SIG-M5 (cell line): ENCODE measurements at regions not wholly inside any gene's neighbourhood (a gene's known extent, or its start where the extent isn't known, plus 50 kb on each side); places are given as distances from the start of the nearest gene placed in this dataset.

Experiments used
- DNase-seq: peaks from one replicate; lab custom pipeline; 2025; lab: John Stamatoyannopoulos, UW

- DNase-seq, result no peak
Observed at GRCh38 chr3:117519776-117520175, 810.2 kb downstream of the TUSC7 start.

GRCh38 chr3:117520582-117520981 lies 811.0 kb downstream of the TUSC7 start:
- no peak for DNase-seq

- DNase-seq, result no peak
Observed at GRCh38 chr3:117523418-117523817, 813.8 kb downstream of the TUSC7 start.

GRCh38 chr3:117524890-117525289 lies 815.3 kb downstream of the TUSC7 start:
- DNase-seq, result no peak

- DNase-seq, result no peak
Observed at GRCh38 chr3:117526470-117527079, 817.0 kb downstream of the TUSC7 start.

GRCh38 chr3:117527346-117527745 lies 817.8 kb downstream of the TUSC7 start:
- DNase-seq, result no peak

- no peak for DNase-seq
Observed at GRCh38 chr3:117528688-117529087, 819.1 kb downstream of the TUSC7 start.

GRCh38 chr3:117531078-117531767 lies 821.6 kb downstream of the TUSC7 start:
- DNase-seq, result no peak

GRCh38 chr3:117532268-117532667 lies 822.7 kb downstream of the TUSC7 start:
- no peak for DNase-seq

GRCh38 chr3:117534138-117534537 lies 824.6 kb downstream of the TUSC7 start:
- no peak for DNase-seq

GRCh38 chr3:117536006-117536405 lies 826.4 kb downstream of the TUSC7 start:
- DNase-seq, result no peak

- no peak for DNase-seq
Observed at GRCh38 chr3:117537949-117538348, 828.4 kb downstream of the TUSC7 start.

- DNase-seq, result no peak
Observed at GRCh38 chr3:117539729-117540128, 830.1 kb downstream of the TUSC7 start.

- no peak for DNase-seq
Observed at GRCh38 chr3:117540597-117540996, 831.0 kb downstream of the TUSC7 start.

GRCh38 chr3:117541721-117542120 lies 832.1 kb downstream of the TUSC7 start:
- no peak for DNase-seq

- no peak for DNase-seq
Observed at GRCh38 chr3:117543521-117543920, 833.9 kb downstream of the TUSC7 start.

- no peak for DNase-seq
Observed at GRCh38 chr3:117545484-117545883, 835.9 kb downstream of the TUSC7 start.

- DNase-seq, result no peak
Observed at GRCh38 chr3:117547956-117548550, 838.5 kb downstream of the TUSC7 start.

- DNase-seq, result no peak
Observed at GRCh38 chr3:117548600-117548999, 839.0 kb downstream of the TUSC7 start.

- DNase-seq, result no peak
Observed at GRCh38 chr3:117549716-117550115, 840.1 kb downstream of the TUSC7 start.

- no peak for DNase-seq
Observed at GRCh38 chr3:117550766-117551165, 841.2 kb downstream of the TUSC7 start.

GRCh38 chr3:117553461-117553860 lies 843.9 kb downstream of the TUSC7 start:
- no peak for DNase-seq

GRCh38 chr3:117556646-117557407 lies 847.2 kb downstream of the TUSC7 start:
- no peak for DNase-seq
